Ishikawa (cell line): ENCODE measurements at regions not wholly inside any gene's neighbourhood (a gene's known extent, or its start where the extent isn't known, plus 50 kb on each side); places are given as distances from the start of the nearest gene placed in this dataset.

Source experiments
- CEBPB ChIP-seq: IDR thresholded peaks from 2 replicates; pipeline ENCODE4 v1.6.1; 2012
- CREB1 ChIP-seq: IDR thresholded peaks from 2 replicates; pipeline ENCODE4 v1.6.1; 2012; ENCODE audit warnings: low read depth
- EGR1 ChIP-seq: IDR thresholded peaks from 2 replicates; pipeline ENCODE4 v1.6.1; 2012
- EP300 ChIP-seq: IDR thresholded peaks from 2 replicates; pipeline ENCODE4 v1.6.1; 2012; ENCODE audit warnings: borderline replicate concordance
- FOXM1 ChIP-seq: IDR thresholded peaks from 2 replicates; pipeline ENCODE4 v1.6.1; 2012; ENCODE audit warnings: low read depth, borderline replicate concordance
- MAX ChIP-seq: IDR thresholded peaks from 2 replicates; pipeline ENCODE4 v1.6.1; 2012
- NFIC ChIP-seq: IDR thresholded peaks from 2 replicates; pipeline ENCODE4 v1.6.1; 2012
- RAD21 ChIP-seq: IDR thresholded peaks from 2 replicates; pipeline ENCODE4 v1.6.1; 2012; ENCODE audit warnings: low read depth
- TAF1 ChIP-seq: IDR thresholded peaks from 2 replicates; pipeline ENCODE4 v1.6.1; 2012; ENCODE audit warnings: low read depth, mild to moderate bottlenecking
- TCF12 ChIP-seq: IDR thresholded peaks from 2 replicates; pipeline ENCODE4 v1.6.1; 2012; ENCODE audit warnings: low read depth
- TEAD4 ChIP-seq: IDR thresholded peaks from 2 replicates; pipeline ENCODE4 v1.6.1; 2012
- USF1 ChIP-seq: IDR thresholded peaks from 2 replicates; pipeline ENCODE4 v1.6.1; 2012
- YY1 ChIP-seq: IDR thresholded peaks from 2 replicates; pipeline ENCODE4 v1.6.1; 2012; ENCODE audit warnings: low read depth
- ZBTB7A ChIP-seq: IDR thresholded peaks from 2 replicates; pipeline ENCODE4 v1.6.1; 2012; ENCODE audit warnings: low read depth
- TF ChIP-seq, protein P1 (sequence below): IDR thresholded peaks from 2 replicates; pipeline ENCODE4 v1.6.1; 2012; ENCODE audit warnings: low read depth, mild to moderate bottlenecking

DNA sequence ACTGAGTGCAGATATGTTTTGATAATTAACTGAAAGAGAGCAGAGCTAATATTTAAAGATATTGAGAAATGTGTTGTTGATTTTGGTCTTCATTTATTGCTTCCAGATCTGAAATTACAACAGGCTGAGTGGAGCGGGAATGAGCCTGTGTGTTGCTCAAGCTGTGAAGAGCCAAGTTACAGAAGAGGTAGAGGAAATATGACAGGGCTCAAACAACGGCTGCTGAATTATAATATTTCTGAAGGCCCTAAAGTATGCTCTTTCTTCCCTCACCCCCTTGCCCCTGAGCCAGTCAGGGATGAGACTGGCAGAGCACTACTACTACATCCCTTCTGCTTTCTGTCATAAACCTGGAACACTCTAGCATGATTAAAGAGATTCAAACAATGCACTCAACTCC is 115.6 kb downstream of the FANCF start:
- TF ChIP-seq TCF12, result no peak

DNA sequence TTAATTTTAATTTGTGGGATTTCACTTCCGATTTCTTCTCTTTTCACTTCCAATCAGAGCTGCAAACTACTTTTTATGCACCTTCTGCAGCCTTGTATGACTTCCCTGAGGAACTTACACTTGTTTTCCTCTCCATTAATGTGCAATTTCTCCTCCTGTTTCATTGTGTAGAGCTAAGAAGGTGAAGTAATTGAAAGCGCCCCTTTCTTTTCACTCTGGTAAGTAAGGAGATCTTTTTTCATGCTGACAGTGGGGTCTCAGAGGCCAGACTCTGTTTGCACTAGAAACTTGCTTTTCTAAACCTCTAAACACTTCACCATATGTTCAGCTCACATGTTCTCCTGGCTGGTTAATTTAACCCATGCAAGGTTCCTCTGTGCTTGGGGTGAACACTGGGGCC is 117.0 kb downstream of the FANCF start:
- TF ChIP-seq CEBPB, result no peak
- no peak for TF ChIP-seq MAX
- TF ChIP-seq USF1, result no peak
- no peak for TF ChIP-seq EP300
- no peak for TF ChIP-seq FOXM1
- no peak for TF ChIP-seq TAF1
- no peak for TF ChIP-seq CREB1
- TF ChIP-seq ZBTB7A, result no peak
- no peak for TF ChIP-seq RAD21

- TF ChIP-seq USF1 (no peak), TAF1 (no peak), YY1 (no peak), CREB1 (no peak), FOXM1 (no peak), TCF12 (no peak), RAD21 (no peak), ZBTB7A (no peak), TEAD4 (no peak), EGR1 (no peak), EP300 (no peak), MAX (no peak)
- TF ChIP-seq, protein P1, sequence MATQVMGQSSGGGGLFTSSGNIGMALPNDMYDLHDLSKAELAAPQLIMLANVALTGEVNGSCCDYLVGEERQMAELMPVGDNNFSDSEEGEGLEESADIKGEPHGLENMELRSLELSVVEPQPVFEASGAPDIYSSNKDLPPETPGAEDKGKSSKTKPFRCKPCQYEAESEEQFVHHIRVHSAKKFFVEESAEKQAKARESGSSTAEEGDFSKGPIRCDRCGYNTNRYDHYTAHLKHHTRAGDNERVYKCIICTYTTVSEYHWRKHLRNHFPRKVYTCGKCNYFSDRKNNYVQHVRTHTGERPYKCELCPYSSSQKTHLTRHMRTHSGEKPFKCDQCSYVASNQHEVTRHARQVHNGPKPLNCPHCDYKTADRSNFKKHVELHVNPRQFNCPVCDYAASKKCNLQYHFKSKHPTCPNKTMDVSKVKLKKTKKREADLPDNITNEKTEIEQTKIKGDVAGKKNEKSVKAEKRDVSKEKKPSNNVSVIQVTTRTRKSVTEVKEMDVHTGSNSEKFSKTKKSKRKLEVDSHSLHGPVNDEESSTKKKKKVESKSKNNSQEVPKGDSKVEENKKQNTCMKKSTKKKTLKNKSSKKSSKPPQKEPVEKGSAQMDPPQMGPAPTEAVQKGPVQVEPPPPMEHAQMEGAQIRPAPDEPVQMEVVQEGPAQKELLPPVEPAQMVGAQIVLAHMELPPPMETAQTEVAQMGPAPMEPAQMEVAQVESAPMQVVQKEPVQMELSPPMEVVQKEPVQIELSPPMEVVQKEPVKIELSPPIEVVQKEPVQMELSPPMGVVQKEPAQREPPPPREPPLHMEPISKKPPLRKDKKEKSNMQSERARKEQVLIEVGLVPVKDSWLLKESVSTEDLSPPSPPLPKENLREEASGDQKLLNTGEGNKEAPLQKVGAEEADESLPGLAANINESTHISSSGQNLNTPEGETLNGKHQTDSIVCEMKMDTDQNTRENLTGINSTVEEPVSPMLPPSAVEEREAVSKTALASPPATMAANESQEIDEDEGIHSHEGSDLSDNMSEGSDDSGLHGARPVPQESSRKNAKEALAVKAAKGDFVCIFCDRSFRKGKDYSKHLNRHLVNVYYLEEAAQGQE, result no peak
Observed at GRCh38 chr11:22497474-22497873, 128.1 kb downstream of the FANCF start.

DNA sequence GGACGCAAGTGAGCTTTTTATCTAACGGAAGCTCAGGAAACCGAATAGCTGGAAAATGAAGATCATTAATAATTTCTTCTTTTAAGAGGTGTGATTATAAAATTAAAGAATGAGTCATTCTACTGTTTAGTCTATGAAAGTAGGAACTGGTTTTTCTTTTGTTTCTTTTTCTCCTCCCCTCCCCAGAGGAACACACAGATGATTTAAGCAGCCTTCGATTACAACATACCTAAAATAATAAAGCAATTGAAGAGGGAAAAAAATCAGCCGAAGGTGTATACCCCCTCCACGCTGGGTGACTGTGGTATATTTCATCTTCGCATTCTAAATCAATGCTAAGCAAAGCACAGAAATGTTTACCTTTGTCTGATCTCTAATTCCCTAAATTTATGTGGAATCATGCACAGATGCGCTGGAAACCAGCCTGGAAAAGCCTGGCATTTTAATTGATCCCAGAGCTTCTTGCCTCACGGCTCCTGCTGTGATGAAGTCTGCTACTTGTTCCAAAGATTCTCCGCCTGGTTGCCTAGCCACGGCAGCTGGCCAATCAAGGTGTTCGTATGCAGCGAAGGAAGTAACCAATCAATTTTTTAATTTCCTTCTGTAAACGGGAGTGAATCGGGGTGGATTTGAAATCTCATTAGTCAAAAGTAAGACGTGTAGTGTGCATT is 133.9 kb downstream of the FANCF start:
- TF ChIP-seq TCF12 (no peak), RAD21 (no peak), EGR1 (no peak), MAX (no peak), CREB1 (no peak), NFIC (no peak), TAF1 (no peak), TEAD4 (no peak), USF1 (no peak), YY1 (no peak), CEBPB (no peak), FOXM1 (no peak)
- TF ChIP-seq, protein P1, result no peak

DNA sequence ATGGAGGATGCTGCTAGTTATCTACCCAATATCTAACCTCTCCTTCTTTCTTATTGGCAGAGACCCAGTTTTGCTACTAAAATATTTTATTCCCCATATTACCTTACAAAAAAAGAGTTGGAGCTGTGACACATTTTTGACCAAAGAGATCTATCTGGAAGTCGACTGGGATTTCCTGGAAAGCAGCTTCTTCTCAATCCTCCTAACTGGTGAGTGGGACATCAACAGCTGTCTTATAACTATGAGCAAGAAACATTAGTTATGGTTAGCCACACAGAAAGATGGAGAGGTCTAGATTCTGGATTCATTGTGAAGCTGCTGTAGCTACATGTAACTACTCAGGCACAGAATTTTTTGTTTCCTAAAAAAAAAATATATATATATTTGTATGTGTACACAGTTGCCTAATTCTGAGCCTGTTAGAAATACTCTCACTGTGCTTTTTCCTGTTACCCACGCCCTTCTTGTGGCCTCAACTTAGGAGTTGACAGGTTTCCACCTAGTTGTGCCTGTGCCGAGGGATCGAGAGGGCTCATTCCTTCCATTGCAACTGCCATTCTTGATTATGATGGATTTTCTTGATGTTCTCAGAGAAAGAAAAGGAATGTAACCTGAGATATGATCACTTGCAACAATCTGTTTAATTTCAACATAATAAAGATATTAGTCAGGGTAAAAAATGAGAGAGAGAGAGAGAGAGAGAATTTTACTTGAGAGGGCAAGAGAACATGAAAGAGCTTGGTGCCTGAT is 142.0 kb downstream of the SLC17A6 start:
- TF ChIP-seq MAX (no peak), TCF12 (no peak), TEAD4 (no peak), CEBPB (no peak), FOXM1 (no peak), NFIC (no peak), CREB1 (no peak), ZBTB7A (no peak), YY1 (no peak), TAF1 (no peak)
- TF ChIP-seq, protein P1, result no peak
